Activated CD8-positive, alpha-beta memory T cell treated with anti-CD3 and anti-CD28 coated beads, Interleukin-2, amount 10 ng/mL, durations not matched to agents 7 days and 5 days (primary cell): ENCODE measurements at regions not wholly inside any gene's neighbourhood (a gene's known extent, or its start where the extent isn't known, plus 50 kb on each side); places are given as distances from the start of the nearest gene placed in this dataset.

Experiments used
- ATAC-seq: fragments of 150-1000 bp; cut with Tn5 transposase; one replicate; pipeline ENCODE4 v1.10.0; 2021; ENCODE audit warnings: moderate library complexity
- CTCF ChIA-PET: fragments of 350-600 bp; sonication (Branson Sonifier 250); formaldehyde crosslinking; loops from one replicate; lab custom pipeline; 2021; ENCODE audit warnings: antibody characterized with exemption; lab: Charles Lee
- DNase-seq: peaks from one replicate; pipeline ENCODE4 v3.0.0-alpha.2; 2020
- H3K27ac Mint-ChIP-seq: one replicate; pipeline ENCODE4 v1.8.0; 2021; ENCODE audit warnings: mild to moderate bottlenecking, mixed read lengths
- H3K27me3 Mint-ChIP-seq: one replicate; pipeline ENCODE4 v1.8.0; 2021; ENCODE audit warnings: mixed read lengths
- H3K36me3 Mint-ChIP-seq: one replicate; pipeline ENCODE4 v1.8.0; 2021; ENCODE audit warnings: mild to moderate bottlenecking, mixed read lengths
- H3K4me1 Mint-ChIP-seq: one replicate; pipeline ENCODE4 v1.8.0; 2021; ENCODE audit warnings: mixed read lengths
- H3K4me3 Mint-ChIP-seq: one replicate; pipeline ENCODE4 v1.8.0; 2021; ENCODE audit warnings: mild to moderate bottlenecking, moderate library complexity, mixed read lengths
- H3K9me3 Mint-ChIP-seq: one replicate; pipeline ENCODE4 v1.8.0; 2022; ENCODE audit warnings: low read depth, mixed read lengths

DNA sequence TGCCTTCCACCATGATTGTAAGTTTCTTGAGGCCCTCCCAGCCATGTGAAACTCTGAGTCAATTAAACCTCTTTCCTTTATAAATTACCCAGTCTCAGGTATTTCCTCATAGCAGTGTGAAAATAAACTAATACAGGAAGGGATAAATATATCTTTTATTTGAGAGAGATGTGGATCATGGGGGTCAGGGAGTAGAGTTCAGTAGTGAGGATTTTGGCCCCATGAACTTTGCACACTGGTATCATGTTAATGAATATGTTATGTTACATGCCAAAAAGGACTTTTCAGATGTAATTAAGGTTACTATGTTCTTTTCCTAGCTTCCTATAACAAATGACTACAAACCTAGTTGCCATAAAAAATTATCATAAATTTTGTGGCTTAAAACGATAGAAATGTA, 1393.7 kb downstream of the DSC3 start:
- no peaks in the 10 kb centered on the region for H3K4me1 Mint-ChIP-seq
- no peaks in the 10 kb centered on the region for H3K27me3 Mint-ChIP-seq
- H3K4me3 Mint-ChIP-seq: no peak overlapping the region
- H3K27ac Mint-ChIP-seq: no peak overlapping the region
- H3K36me3 Mint-ChIP-seq: no peaks in the 10 kb centered on the region
- H3K9me3 Mint-ChIP-seq: peaks cover 4% of the 10 kb centered on the region
- CTCF ChIA-PET: no interaction called here
- DNase-seq (no peak), ATAC-seq (no peak)

DNA sequence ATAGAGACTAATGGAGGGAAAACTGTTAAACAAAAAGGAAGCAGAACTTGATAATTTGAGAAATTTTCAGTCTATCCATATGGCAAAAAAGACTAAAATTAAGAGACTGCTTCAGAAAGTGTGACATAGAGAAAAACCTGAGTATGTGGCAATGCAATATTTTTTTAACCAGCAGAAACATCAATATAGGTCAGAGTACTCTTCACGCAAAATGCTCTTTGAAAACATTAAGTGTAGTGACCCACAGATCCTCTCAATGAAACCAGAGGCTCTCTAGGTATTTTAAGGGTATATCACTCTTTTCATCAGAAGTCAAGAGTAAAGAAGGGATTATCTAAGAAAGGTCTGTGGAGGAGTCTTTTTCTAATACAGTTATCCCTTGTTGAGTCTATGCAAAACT, 1394.8 kb downstream of the DSC3 start:
- H3K36me3 Mint-ChIP-seq: no peaks in the 10 kb centered on the region
- CTCF ChIA-PET: no interaction called here
- no peak overlapping the region for H3K27ac Mint-ChIP-seq
- peaks cover 4% of the 10 kb centered on the region for H3K9me3 Mint-ChIP-seq
- DNase-seq (no peak), ATAC-seq (no peak)
- no peaks in the 10 kb centered on the region for H3K4me1 Mint-ChIP-seq
- no peaks in the 10 kb centered on the region for H3K27me3 Mint-ChIP-seq
- H3K4me3 Mint-ChIP-seq: no peak overlapping the region

DNA sequence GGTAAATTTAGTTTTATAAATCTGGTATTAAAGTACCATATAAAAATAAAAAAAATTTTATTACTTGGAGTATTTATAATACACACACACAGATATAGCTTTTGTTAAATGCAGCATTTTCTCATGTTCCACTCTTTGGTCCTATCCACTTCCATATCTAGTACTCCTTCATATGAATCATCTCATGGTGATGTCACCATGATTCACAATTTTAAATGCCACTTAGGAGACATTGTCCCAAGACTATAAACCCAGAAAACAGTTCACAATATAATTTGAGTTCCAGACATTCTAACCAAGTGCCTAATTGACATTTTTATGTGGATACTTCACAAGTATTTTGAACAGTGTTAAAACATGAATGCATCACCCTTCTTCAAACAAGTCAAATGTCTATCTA, 1398.3 kb downstream of the DSC3 start:
- peaks cover 14% of the 10 kb centered on the region for H3K9me3 Mint-ChIP-seq
- CTCF ChIA-PET: no interaction called here

DNA sequence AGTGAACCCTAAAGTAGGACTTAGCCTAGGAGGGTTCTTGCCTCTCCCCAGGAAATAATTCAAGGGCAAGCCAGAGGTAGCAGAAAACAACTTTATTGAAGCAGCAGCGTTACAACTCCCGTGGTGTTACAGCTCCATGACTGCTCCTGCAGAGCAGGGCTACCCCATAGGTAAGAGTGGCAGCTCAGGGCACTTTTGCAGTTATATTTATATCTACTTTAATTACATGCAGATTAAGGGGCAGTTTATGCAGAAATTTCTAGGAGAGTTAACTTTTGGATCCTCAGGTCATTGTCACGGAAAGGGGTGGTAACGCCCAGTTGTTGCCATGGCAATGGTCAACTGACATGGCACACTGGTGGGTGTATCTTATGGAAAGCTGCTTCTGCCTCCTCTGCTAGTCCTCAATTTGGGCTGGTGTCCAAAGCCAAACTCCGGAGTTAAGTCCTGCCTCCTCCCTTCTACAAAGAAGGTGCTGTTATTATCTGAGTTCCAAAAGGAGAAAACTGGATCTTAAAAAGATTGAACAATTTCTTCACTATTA, 1413.0 kb downstream of the DSC3 start:
- H3K27ac Mint-ChIP-seq: no peak overlapping the region
- CTCF ChIA-PET: no interaction called here
- no peaks in the 10 kb centered on the region for H3K27me3 Mint-ChIP-seq
- DNase-seq (no peak), ATAC-seq (no peak)
- no peaks in the 10 kb centered on the region for H3K36me3 Mint-ChIP-seq
- H3K4me3 Mint-ChIP-seq: no peak overlapping the region
- H3K4me1 Mint-ChIP-seq: no peaks in the 10 kb centered on the region
- peaks cover 4% of the 10 kb centered on the region for H3K9me3 Mint-ChIP-seq

More for the DNA sequence above, 1398.3 kb downstream of the DSC3 start:
- H3K4me1 Mint-ChIP-seq: no peaks in the 10 kb centered on the region
- H3K36me3 Mint-ChIP-seq: no peaks in the 10 kb centered on the region
- H3K4me3 Mint-ChIP-seq: no peak overlapping the region
- no peak for ATAC-seq
- no peak overlapping the region for H3K27ac Mint-ChIP-seq
- H3K27me3 Mint-ChIP-seq: no peaks in the 10 kb centered on the region
- DNase-seq: no peak

DNA sequence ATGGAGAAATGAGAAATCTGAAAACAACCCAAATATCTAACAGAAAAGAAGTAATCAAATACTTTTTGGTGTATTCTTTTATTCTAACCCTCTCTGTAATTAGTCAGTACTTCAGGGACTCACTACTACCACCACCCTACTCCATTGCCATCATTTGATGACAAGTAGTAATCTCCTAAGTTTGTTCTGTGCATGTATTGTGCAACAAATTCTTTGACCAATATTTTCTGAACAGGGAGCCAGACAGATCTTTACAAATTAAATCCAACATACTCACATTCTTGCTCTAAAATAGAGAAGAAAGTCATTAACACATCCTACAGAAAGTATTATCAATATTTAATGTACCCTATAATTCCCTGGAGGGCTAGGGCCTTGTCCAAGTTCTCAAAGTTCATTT, 1416.4 kb downstream of the DSC3 start:
- ATAC-seq (no peak), DNase-seq (no peak)
- H3K36me3 Mint-ChIP-seq: no peaks in the 10 kb centered on the region
- no peaks in the 10 kb centered on the region for H3K27me3 Mint-ChIP-seq
- H3K4me3 Mint-ChIP-seq: no peak overlapping the region
- CTCF ChIA-PET: no interaction called here
- H3K27ac Mint-ChIP-seq: no peak overlapping the region
- no peaks in the 10 kb centered on the region for H3K4me1 Mint-ChIP-seq
- peaks cover 6% of the 10 kb centered on the region for H3K9me3 Mint-ChIP-seq

DNA sequence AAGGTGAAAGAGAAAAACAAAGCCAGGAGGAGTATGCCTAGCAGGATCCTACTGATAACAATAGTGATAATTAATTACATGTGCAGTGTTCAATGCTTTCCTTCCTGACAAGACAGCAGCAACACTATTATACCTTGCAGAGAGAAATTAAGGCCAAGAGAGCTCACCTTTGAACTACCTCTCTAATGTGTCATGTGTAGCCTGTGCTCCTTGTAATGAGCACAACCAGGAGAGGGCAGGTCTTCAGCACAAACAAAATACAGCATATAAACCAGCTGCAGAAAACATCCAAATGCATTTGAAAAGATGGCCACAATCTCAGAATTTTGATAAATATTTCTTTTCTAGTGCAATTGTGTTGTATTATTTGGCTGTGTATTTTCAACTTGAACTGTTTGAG, 1425.7 kb downstream of the DSC3 start:
- Mint-ChIP-seq H3K27ac (no peak overlapping the region), H3K4me3 (no peak overlapping the region), H3K36me3 (no peaks in the 10 kb centered on the region), H3K9me3 (peaks cover 11% of the 10 kb centered on the region), H3K4me1 (no peaks in the 10 kb centered on the region), H3K27me3 (no peaks in the 10 kb centered on the region)
- CTCF ChIA-PET: no interaction called here
- DNase-seq (no peak), ATAC-seq (no peak)

DNA sequence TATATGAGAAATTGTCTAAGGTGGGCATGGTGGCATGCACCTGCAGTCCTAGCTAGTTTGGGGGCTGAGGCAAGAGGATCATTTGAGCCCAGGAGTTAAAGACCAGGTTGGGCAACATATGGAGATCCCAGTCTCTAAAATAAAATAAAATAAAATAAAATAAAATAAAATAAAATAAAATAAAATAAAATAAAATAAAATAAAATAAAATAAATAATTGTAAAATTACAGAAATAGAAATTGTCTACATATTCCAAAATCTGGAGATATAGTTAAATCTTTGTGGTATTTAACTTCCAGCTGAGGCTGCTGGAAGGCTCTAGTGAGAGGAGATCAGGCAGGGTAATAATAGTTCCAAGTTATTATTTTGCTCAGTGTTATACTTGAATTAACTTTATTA, 1432.1 kb upstream of the CDH2 start:
- Mint-ChIP-seq H3K4me3 (no peak overlapping the region), H3K9me3 (peaks cover 31% of the 10 kb centered on the region), H3K36me3 (no peaks in the 10 kb centered on the region), H3K4me1 (no peaks in the 10 kb centered on the region), H3K27me3 (no peaks in the 10 kb centered on the region), H3K27ac (no peak overlapping the region)
- CTCF ChIA-PET: no interaction called here
- no peak for DNase-seq
- no peak for ATAC-seq

DNA sequence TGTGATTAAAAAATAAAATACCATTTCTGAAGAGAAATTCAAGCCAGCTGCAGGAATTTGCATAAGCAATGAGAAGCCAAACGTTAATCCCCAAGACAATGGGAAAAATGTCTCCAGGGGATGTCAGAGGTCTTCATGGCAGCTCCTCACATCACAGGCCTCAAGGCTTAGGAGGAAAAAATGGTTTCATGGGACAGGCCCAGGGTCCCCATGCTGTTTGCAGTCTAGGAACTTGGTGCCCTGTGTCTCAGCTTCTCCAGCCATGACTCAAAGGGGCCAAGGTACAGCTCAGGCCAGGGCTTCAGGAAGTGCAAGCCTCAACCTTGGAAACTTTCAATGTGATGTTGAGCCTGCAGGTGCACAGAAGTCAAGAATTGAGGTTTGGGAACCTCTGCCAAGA, 1428.4 kb upstream of the CDH2 start:
- ATAC-seq: no peak
- CTCF ChIA-PET: no interaction called here

DNA sequence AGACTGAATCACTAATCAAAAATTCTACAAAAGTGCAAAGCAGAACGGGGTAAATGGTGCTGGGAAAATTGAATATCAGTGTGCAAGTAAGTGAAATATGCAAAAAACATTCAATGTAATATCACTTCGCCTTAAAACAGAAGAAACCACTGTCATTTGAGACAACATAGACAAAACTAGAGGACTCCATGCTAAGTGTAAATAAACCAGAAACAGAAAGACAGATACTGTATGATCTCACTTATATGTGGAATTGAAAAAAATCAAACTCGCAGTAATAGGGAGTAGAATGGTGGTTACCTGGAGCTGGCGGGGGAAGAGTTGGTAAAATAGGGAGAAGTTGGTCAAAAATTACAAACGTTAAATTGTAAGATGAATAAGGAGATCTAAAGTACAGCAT, 1420.0 kb upstream of the CDH2 start:
- CTCF ChIA-PET: no interaction called here
- no peak overlapping the region for H3K27ac Mint-ChIP-seq
- no peaks in the 10 kb centered on the region for H3K27me3 Mint-ChIP-seq
- DNase-seq (no peak), ATAC-seq (no peak)
- H3K36me3 Mint-ChIP-seq: no peaks in the 10 kb centered on the region
- H3K4me3 Mint-ChIP-seq: no peak overlapping the region
- no peaks in the 10 kb centered on the region for H3K4me1 Mint-ChIP-seq
- H3K9me3 Mint-ChIP-seq: peaks cover under 1% of the 10 kb centered on the region

More for the DNA sequence above, 1428.4 kb upstream of the CDH2 start:
- Mint-ChIP-seq H3K27ac (no peak overlapping the region), H3K27me3 (no peaks in the 10 kb centered on the region), H3K36me3 (no peaks in the 10 kb centered on the region), H3K9me3 (peaks cover 34% of the 10 kb centered on the region), H3K4me3 (no peak overlapping the region), H3K4me1 (no peaks in the 10 kb centered on the region)
- no peak for DNase-seq

DNA sequence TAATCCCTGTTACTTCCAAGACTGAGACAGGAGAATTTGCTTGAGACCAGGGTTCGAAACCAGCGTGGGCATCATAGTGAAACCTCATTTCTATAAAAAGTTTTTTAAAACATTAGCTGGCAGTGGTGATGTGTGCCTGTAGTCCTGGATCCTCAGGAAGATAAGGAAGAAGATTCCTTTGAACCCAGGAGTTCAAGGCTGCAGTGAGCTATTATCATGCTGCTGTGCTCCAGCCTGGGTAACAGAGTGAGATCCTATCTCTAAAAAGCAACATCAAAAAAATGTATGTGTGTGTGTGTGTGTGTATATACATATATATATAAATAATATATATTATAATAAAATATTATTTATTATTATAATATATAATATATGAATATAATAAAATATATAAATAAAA, 1417.6 kb upstream of the CDH2 start:
- ATAC-seq: no peak
- Mint-ChIP-seq H3K27ac (no peak overlapping the region), H3K4me1 (no peaks in the 10 kb centered on the region), H3K9me3 (peaks cover 6% of the 10 kb centered on the region), H3K36me3 (no peaks in the 10 kb centered on the region), H3K27me3 (no peaks in the 10 kb centered on the region), H3K4me3 (no peak overlapping the region)
- no peak for DNase-seq
- CTCF ChIA-PET: no interaction called here

DNA sequence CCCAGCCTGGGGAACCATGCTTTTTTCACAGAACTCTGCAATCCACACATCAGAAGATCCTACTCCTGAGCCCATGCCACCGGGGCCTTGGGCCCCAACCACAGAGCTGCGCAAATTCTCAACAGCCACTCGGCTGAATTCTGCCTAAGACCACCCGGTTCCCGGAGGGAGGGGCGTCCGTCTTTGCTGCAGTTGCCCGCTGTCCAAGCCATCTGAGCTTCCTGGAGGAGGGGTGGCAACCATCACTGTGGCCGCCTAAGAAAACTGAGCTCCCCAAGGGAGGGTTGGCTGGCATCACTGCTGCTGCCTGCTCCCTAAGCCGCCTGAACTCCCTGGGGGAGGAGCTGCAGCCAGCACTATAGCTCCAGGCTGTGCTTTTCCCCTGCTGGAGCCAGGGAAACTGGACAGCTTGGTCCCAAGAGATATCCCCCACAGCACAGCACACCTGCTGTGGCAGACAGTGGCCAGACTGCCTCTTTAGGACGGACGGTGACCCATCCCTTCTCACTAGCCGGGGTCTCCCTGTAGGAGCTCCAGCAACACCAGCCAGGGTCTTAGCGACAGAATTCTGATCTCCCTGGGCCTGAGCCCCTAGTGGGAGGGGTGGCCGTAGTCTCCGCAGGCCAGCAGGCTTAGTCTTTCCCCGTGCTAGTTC, 1411.6 kb upstream of the CDH2 start:
- no peak overlapping the region for H3K27ac Mint-ChIP-seq
- peaks cover 20% of the 10 kb centered on the region for H3K9me3 Mint-ChIP-seq
- H3K4me1 Mint-ChIP-seq: no peaks in the 10 kb centered on the region
- CTCF ChIA-PET: no interaction called here
- DNase-seq (no peak), ATAC-seq (no peak)
- H3K4me3 Mint-ChIP-seq: no peak overlapping the region
- H3K36me3 Mint-ChIP-seq: no peaks in the 10 kb centered on the region
- no peaks in the 10 kb centered on the region for H3K27me3 Mint-ChIP-seq

DNA sequence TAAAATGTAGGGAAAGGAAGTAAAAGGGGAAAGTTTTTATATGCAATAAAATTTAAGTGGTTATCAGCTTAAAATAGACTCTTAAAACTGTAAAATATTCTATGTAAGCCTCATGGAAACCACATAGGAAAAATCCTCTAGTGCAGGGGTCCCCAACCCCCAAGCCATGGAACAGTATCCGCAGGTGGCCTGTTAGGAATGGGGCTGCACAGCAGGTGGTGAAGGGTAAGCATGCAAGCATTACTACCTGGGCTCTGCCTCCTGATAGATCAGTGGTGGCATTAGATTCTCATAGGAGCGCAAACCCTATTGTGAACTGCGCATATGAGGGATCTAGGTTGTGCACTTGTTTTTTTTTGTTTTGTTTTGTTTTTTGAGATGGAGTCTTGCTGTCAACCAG, 1409.3 kb upstream of the CDH2 start:
- CTCF ChIA-PET: no interaction called here
- H3K36me3 Mint-ChIP-seq: no peaks in the 10 kb centered on the region
- ATAC-seq (no peak), DNase-seq (no peak)
- no peak overlapping the region for H3K27ac Mint-ChIP-seq
- H3K9me3 Mint-ChIP-seq: peaks cover 25% of the 10 kb centered on the region
- no peak overlapping the region for H3K4me3 Mint-ChIP-seq
- H3K27me3 Mint-ChIP-seq: no peaks in the 10 kb centered on the region
- H3K4me1 Mint-ChIP-seq: no peaks in the 10 kb centered on the region

DNA sequence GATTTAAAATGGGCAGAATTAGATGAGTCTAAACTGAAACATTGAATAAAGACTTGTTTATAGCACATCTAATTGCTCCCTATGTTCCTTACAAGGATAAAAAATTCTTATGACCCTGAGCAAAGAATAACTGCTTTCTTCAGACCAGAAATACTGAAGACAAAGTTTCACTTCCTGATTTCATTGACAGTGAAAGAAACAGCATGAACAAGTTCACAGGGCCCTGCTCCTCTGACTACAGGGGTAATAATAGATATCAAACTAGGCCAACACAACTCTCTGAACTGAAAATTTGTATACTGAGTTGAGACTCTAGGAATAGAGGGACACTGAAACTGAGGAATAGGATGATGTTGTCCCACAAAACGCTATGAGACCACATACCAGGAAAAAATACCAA, 1383.3 kb upstream of the CDH2 start:
- H3K27me3 Mint-ChIP-seq: no peaks in the 10 kb centered on the region
- ATAC-seq (no peak), DNase-seq (no peak)
- H3K4me1 Mint-ChIP-seq: no peaks in the 10 kb centered on the region
- H3K36me3 Mint-ChIP-seq: no peaks in the 10 kb centered on the region
- CTCF ChIA-PET: no interaction called here
- H3K27ac Mint-ChIP-seq: no peak overlapping the region
- peaks cover 11% of the 10 kb centered on the region for H3K9me3 Mint-ChIP-seq
- no peak overlapping the region for H3K4me3 Mint-ChIP-seq

DNA sequence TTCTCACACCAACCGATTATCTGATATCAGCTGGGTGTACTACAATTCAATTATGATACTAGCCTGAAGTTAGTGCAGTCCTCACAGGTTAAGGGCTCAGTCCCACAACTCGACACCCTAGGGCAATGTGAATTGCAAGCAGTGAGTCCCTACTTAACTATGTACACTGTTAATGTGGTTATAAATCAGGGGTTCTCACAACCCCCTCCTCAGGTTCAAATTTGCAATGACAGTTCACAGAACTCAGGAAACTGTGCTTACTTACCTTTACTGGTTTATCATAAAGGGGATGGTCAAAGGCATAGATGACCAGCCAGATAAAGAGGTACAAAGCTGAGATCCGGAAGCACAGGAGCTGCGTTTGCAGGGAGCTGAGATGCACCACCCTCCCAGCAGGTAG, 1379.1 kb upstream of the CDH2 start:
- CTCF ChIA-PET: no interaction called here
- no peaks in the 10 kb centered on the region for H3K27me3 Mint-ChIP-seq
- ATAC-seq: no peak
- no peaks in the 10 kb centered on the region for H3K4me1 Mint-ChIP-seq
- H3K36me3 Mint-ChIP-seq: no peaks in the 10 kb centered on the region
- H3K4me3 Mint-ChIP-seq: no peak overlapping the region
- no peak overlapping the region for H3K27ac Mint-ChIP-seq
- DNase-seq: no peak
- no peaks in the 10 kb centered on the region for H3K9me3 Mint-ChIP-seq

DNA sequence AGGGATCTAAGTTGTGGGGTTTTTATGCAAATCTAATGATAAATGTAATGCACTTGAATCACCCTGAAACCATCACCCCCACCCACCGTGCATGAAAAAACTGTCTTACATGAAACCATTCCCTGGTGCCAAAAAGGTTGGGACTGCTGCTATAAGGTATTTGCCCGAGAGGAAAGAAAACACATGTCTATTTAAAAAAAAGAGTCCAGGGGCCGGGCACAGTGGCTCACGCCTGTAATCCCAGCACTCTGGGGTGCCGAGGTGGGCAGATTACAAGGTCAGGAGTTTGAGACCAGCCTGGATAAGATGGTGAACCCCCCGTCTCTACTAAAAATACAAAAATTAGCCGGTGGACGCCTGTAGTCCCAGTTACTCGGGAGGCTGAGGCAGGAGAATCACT, 1372.8 kb upstream of the CDH2 start:
- Mint-ChIP-seq H3K4me1 (no peaks in the 10 kb centered on the region), H3K27me3 (no peaks in the 10 kb centered on the region), H3K9me3 (no peaks in the 10 kb centered on the region), H3K36me3 (no peaks in the 10 kb centered on the region), H3K27ac (no peak overlapping the region), H3K4me3 (no peak overlapping the region)
- DNase-seq (no peak), ATAC-seq (no peak)
- CTCF ChIA-PET: no interaction called here
